Trophoblast cell (in vitro differentiated cells and primary cell): ENCODE measurements at regions not wholly inside any gene's neighbourhood (a gene's known extent, or its start where the extent isn't known, plus 50 kb on each side); places are given as distances from the start of the nearest gene placed in this dataset.

Source experiments
- DNase-seq, 2 donors: peaks; one replicate each; pipeline ENCODE4 v3.0.0-alpha.2; 2016
- H2AFZ ChIP-seq: 2 replicates; pipeline ENCODE4 v1.6.1; 2013; ENCODE audit warnings: low read length, moderate library complexity, mild to moderate bottlenecking; ENCODE audit not compliant: insufficient read depth, poor library complexity
- H2AK5ac ChIP-seq: 2 replicates; pipeline ENCODE4 v1.6.1; 2013; ENCODE audit warnings: mild to moderate bottlenecking, low read length
- H2BK120ac ChIP-seq: 2 replicates; pipeline ENCODE4 v1.6.1; 2013; ENCODE audit warnings: low read length, mild to moderate bottlenecking, moderate library complexity; ENCODE audit not compliant: insufficient read depth, poor library complexity
- H2BK12ac ChIP-seq: 2 replicates; pipeline ENCODE4 v1.6.1; 2013; ENCODE audit warnings: mild to moderate bottlenecking, low read length, moderate library complexity
- H2BK5ac ChIP-seq: 2 replicates; pipeline ENCODE4 v1.6.1; 2013; ENCODE audit warnings: low read length, low read depth, moderate library complexity, mild to moderate bottlenecking; ENCODE audit not compliant: poor library complexity
- H3K14ac ChIP-seq: 2 replicates; pipeline ENCODE4 v1.6.1; 2013; ENCODE audit warnings: mild to moderate bottlenecking, low read length
- H3K18ac ChIP-seq: 2 replicates; pipeline ENCODE4 v1.6.1; 2013; ENCODE audit warnings: mild to moderate bottlenecking, low read length
- H3K23ac ChIP-seq: 2 replicates; pipeline ENCODE4 v1.6.1; 2013; ENCODE audit warnings: low read length
- H3K27ac ChIP-seq: 2 replicates; pipeline ENCODE4 v1.5.1; 2013; ENCODE audit warnings: low read depth, mild to moderate bottlenecking, inconsistent platforms, low read length, moderate library complexity
- H3K27me3 ChIP-seq: 2 replicates; pipeline ENCODE4 v1.6.1; 2013; ENCODE audit warnings: inconsistent platforms, mild to moderate bottlenecking, low read length, moderate library complexity; ENCODE audit not compliant: insufficient read depth
- H3K36me3 ChIP-seq, 2 experiments: 1 replicate in 1 of 2; 2 replicates in 1 of 2; pipeline ENCODE4 v1.6.1; 2013; ENCODE audit warnings: low read length in 2 of 2, mild to moderate bottlenecking in 2 of 2, moderate library complexity in 1 of 2; ENCODE audit not compliant: insufficient read depth in 2 of 2, control insufficient read depth in 1 of 2
- H3K4ac ChIP-seq: 2 replicates; pipeline ENCODE4 v1.6.1; 2013; ENCODE audit warnings: low read depth, mild to moderate bottlenecking, low read length, moderate library complexity
- H3K4me1 ChIP-seq, 2 experiments: 1 replicate in 1 of 2; 2 replicates in 1 of 2; pipeline ENCODE4 v1.6.1; 2013; ENCODE audit warnings: low read length in 2 of 2, mild to moderate bottlenecking in 2 of 2, moderate library complexity in 1 of 2; ENCODE audit not compliant: insufficient read depth in 2 of 2, control insufficient read depth in 1 of 2
- H3K4me2 ChIP-seq: 2 replicates; pipeline ENCODE4 v1.6.1; 2013; ENCODE audit warnings: inconsistent platforms, mild to moderate bottlenecking, low read length, moderate library complexity
- H3K4me3 ChIP-seq: 2 replicates; pipeline ENCODE4 v1.5.1; 2013; ENCODE audit warnings: mild to moderate bottlenecking, low read depth, low read length, inconsistent platforms
- H3K79me1 ChIP-seq: one replicate; pipeline ENCODE4 v1.6.1; 2013; ENCODE audit warnings: low read length
- H3K79me2 ChIP-seq: 2 replicates; pipeline ENCODE4 v1.6.1; 2013; ENCODE audit warnings: low read length, mild to moderate bottlenecking; ENCODE audit not compliant: control insufficient read depth, insufficient read depth, poor library complexity
- H3K9ac ChIP-seq: 2 replicates; pipeline ENCODE4 v1.6.1; 2013; ENCODE audit warnings: mild to moderate bottlenecking, low read length
- H3K9me3 ChIP-seq: 2 replicates; pipeline ENCODE4 v1.6.1; 2013; ENCODE audit warnings: low read depth, mild to moderate bottlenecking, control low read depth, inconsistent platforms, low read length; ENCODE audit not compliant: insufficient read depth
- H4K12ac ChIP-seq: 2 replicates; pipeline ENCODE4 v1.6.1; 2013; ENCODE audit warnings: low read depth, mild to moderate bottlenecking, low read length, moderate library complexity
- H4K8ac ChIP-seq: 2 replicates; pipeline ENCODE4 v1.6.1; 2013; ENCODE audit warnings: low read depth, mild to moderate bottlenecking, low read length, moderate library complexity
- H4K91ac ChIP-seq: one replicate; pipeline ENCODE4 v1.6.1; 2013; ENCODE audit warnings: low read depth, mild to moderate bottlenecking, low read length, moderate library complexity
- WGBS: extraction: QIAGEN DNeasy Blood & Tissue Kit; methylation state at CpG from one replicate; pipeline ENCODE4 v1.1.7; 2013; ENCODE audit warnings: missing lambda C conversion rate; ENCODE audit not compliant: insufficient read length, insufficient coverage; ENCODE audit errors: extremely low coverage; 5-methylcytosine and 5-hydroxymethylcytosine counted together

DNA sequence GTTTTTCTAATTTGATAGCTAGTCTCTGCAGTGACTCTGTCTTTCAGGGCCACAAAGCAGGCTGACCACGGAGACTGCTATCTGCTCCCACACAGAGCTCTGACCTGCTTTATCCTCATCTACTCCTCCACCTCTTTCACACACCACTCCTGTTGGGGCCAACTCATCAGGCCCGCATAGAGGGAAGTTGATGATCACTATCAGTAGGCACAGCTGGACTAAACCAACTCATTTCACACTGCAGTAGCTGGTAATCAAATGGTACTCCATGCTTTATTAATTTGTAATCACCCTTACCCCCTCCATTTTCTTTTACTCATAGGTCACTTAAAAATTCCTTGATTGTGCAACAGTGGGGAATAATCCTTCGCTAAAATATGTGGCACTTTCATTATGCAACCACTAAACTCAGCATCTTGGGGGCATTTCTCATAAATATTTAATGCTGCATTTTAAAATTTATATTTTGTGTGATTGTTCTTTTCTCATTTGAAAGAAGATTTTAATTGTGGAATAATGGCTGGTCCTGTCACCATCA, 249.8 kb upstream of the GCFC2 start:
- WGBS, result no CpG with 5 or more reads among the region's 3 CpGs
- Histone ChIP-seq H3K18ac (no peak overlapping the region), H3K4me1 (peaks cover 0 to 3% of the 10 kb centered on the region in 2 experiments), H2BK120ac (no peak overlapping the region), H3K36me3 (no peaks in the 10 kb centered on the region), H3K4me3 (no peak overlapping the region), H2AK5ac (no peak overlapping the region), H3K4me2 (no peak overlapping the region), H3K23ac (no peak overlapping the region), H3K14ac (no peak overlapping the region), H3K9ac (no peak overlapping the region), H3K27ac (no peak overlapping the region), H2AFZ (no peak overlapping the region), H4K12ac (no peak overlapping the region), H3K27me3 (no peaks in the 10 kb centered on the region), H3K4ac (no peak overlapping the region), H2BK5ac (no peak overlapping the region), H3K9me3 (no peaks in the 10 kb centered on the region), H4K8ac (no peak overlapping the region), H2BK12ac (no peak overlapping the region), H4K91ac (no peak overlapping the region), H3K79me1 (no peaks in the 10 kb centered on the region), H3K79me2 (no peaks in the 10 kb centered on the region)
- DNase-seq, result peak; percentile 73 to 76

DNA sequence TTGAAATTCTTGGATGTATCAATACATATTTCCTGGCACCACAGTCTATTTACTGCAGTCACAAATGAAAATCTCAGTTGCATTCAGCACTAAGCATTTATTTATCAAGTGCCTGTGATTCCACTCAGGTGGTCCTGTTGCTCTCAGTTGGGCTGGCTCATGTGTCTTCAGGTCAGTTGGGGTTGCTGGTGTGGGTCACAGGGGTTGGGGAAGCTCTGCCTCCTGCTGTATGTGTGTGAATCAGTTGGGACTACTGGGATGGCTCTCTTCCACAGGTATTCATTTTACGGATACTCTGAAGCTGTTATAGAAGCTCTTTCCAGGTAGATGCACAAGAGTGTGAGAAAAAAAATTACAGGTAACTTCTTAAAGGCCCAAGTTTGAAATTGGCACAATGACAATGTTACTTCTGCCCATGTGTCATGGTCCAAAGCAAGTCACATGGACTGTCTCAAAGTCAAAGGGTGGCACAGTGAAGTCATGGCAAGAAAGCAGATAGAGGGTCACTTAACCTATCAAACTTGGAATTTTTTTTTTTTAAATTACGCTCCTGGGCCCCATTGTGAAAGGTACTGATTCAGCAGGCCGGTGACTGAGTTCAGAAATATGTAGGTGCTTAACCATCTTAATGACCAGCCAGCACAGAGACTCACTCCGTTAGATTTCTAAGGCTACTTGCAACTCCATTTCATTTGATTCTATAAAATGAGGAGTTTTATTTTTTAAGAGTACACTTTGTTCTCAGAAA, 249.2 kb upstream of the GCFC2 start:
- H3K4me2 ChIP-seq, result no peak overlapping the region
- H2AFZ ChIP-seq, result no peak overlapping the region
- H3K4me3 ChIP-seq, result no peak overlapping the region
- H3K4ac ChIP-seq, result no peak overlapping the region
- peak; percentile 28 to 41 for DNase-seq
- no peak overlapping the region for H4K91ac ChIP-seq
- H3K27me3 ChIP-seq, result no peaks in the 10 kb centered on the region
- H3K23ac ChIP-seq, result no peak overlapping the region
- no peak overlapping the region for H4K8ac ChIP-seq
- no CpG with 5 or more reads among the region's 4 CpGs for WGBS
- no peak overlapping the region for H4K12ac ChIP-seq
- H3K36me3 ChIP-seq, result no peaks in the 10 kb centered on the region
- H3K18ac ChIP-seq, result no peak overlapping the region
- H2BK120ac ChIP-seq, result no peak overlapping the region
- H3K14ac ChIP-seq, result no peak overlapping the region
- H2AK5ac ChIP-seq, result no peak overlapping the region
- no peaks in the 10 kb centered on the region for H3K9me3 ChIP-seq
- H2BK12ac ChIP-seq, result no peak overlapping the region
- H3K27ac ChIP-seq, result no peak overlapping the region
- no peaks in the 10 kb centered on the region for H3K79me2 ChIP-seq
- H3K4me1 ChIP-seq, result peaks cover 0 to 3% of the 10 kb centered on the region in 2 experiments
- H3K79me1 ChIP-seq, result no peaks in the 10 kb centered on the region
- H3K9ac ChIP-seq, result no peak overlapping the region
- H2BK5ac ChIP-seq, result no peak overlapping the region

DNA sequence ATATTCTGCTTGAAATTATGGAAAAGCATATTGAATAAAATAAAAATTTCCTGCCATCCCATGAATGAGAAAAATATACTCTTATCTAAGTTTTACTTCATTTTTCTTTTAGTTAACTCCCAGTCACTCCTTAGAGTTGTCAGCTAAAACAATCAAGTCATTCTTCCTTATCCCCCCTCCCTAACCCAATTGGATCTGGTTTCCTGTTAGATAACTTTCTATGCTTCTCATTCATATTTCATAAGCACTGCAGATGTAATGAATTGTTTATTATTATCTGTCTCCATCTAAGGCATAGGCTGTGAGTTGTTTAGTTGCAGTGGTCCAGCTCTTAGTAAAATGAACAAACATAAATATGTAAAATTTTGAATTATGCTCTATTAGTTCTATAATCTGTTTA, 244.0 kb upstream of the GCFC2 start:
- H3K4me3 ChIP-seq, result no peak overlapping the region
- H3K9me3 ChIP-seq, result no peaks in the 10 kb centered on the region
- no peaks in the 10 kb centered on the region for H3K36me3 ChIP-seq
- no peaks in the 10 kb centered on the region for H3K79me1 ChIP-seq
- no peaks in the 10 kb centered on the region for H3K27me3 ChIP-seq
- H3K9ac ChIP-seq, result no peak overlapping the region
- no peak overlapping the region for H3K18ac ChIP-seq
- no peak overlapping the region for H4K91ac ChIP-seq
- no peak overlapping the region for H3K27ac ChIP-seq
- H3K79me2 ChIP-seq, result no peaks in the 10 kb centered on the region
- no peak overlapping the region for H2BK120ac ChIP-seq
- H3K14ac ChIP-seq, result no peak overlapping the region
- H2BK5ac ChIP-seq, result no peak overlapping the region
- H2AFZ ChIP-seq, result no peak overlapping the region
- H3K4ac ChIP-seq, result no peak overlapping the region
- H4K12ac ChIP-seq, result no peak overlapping the region
- no peak overlapping the region for H3K23ac ChIP-seq
- H3K4me1 ChIP-seq, result no peaks in the 10 kb centered on the region
- DNase-seq, result no peak
- no peak overlapping the region for H2AK5ac ChIP-seq
- H4K8ac ChIP-seq, result no peak overlapping the region
- no peak overlapping the region for H3K4me2 ChIP-seq
- no peak overlapping the region for H2BK12ac ChIP-seq

GRCh38 chr2:75952173-75952572, 241.5 kb upstream of the GCFC2 start:
- Histone ChIP-seq H3K4me3 (no peak overlapping the region), H4K8ac (no peak overlapping the region), H2BK12ac (no peak overlapping the region), H3K79me1 (no peaks in the 10 kb centered on the region), H2BK5ac (no peak overlapping the region), H4K12ac (no peak overlapping the region), H2AK5ac (no peak overlapping the region), H3K14ac (no peak overlapping the region), H3K9me3 (no peaks in the 10 kb centered on the region), H2BK120ac (no peak overlapping the region), H3K9ac (no peak overlapping the region), H3K4me2 (no peak overlapping the region), H2AFZ (no peak overlapping the region), H3K27ac (no peak overlapping the region), H3K18ac (no peak overlapping the region), H3K4me1 (no peaks in the 10 kb centered on the region), H3K4ac (no peak overlapping the region), H3K23ac (no peak overlapping the region), H3K27me3 (no peaks in the 10 kb centered on the region), H3K36me3 (no peaks in the 10 kb centered on the region), H4K91ac (no peak overlapping the region), H3K79me2 (no peaks in the 10 kb centered on the region)
- DNase-seq, result peak; percentile 47 to 93
- no CpG with 5 or more reads among the region's 1 CpG for WGBS
